Loucy (cell line): ENCODE measurements at regions not wholly inside any gene's neighbourhood (a gene's known extent, or its start where the extent isn't known, plus 50 kb on each side); places are given as distances from the start of the nearest gene placed in this dataset.

Source experiments
- H2AFZ ChIP-seq: fragments of 200-600 bp; sonication (generic); 2 replicates; pipeline ENCODE4 v1.6.0; 2016; ENCODE audit warnings: antibody characterized with exemption, mild to moderate bottlenecking, low read length, moderate library complexity
- H3F3A ChIP-seq: fragments of 200-600 bp; 2 replicates; pipeline ENCODE4 v1.6.0; 2016; ENCODE audit warnings: antibody characterized with exemption, low read depth, mild to moderate bottlenecking
- H3K27me3 ChIP-seq: fragments of 200-600 bp; sonication (generic); 2 replicates; pipeline ENCODE4 v1.6.1; 2014; ENCODE audit warnings: low read length, mild to moderate bottlenecking; ENCODE audit not compliant: insufficient read depth, poor library complexity, severe bottlenecking
- H3K36me3 ChIP-seq: fragments of 200-600 bp; sonication (generic); 2 replicates; pipeline ENCODE4 v1.6.1; 2016; ENCODE audit warnings: low read length; ENCODE audit not compliant: insufficient read depth
- H3K4me1 ChIP-seq: fragments of 200-600 bp; sonication (generic); 2 replicates; pipeline ENCODE4 v1.5.1; 2014; ENCODE audit warnings: low read length, mild to moderate bottlenecking; ENCODE audit not compliant: insufficient read depth, poor library complexity, severe bottlenecking
- H3K4me2 ChIP-seq: fragments of 200-600 bp; sonication (generic); 2 replicates; pipeline ENCODE4 v1.6.0; 2014; ENCODE audit warnings: antibody characterized with exemption, low read length, low read depth, mild to moderate bottlenecking; ENCODE audit not compliant: poor library complexity, severe bottlenecking
- H3K4me3 ChIP-seq: fragments of 200-600 bp; sonication (generic); 2 replicates; pipeline ENCODE4 v1.5.1; 2014; ENCODE audit warnings: low read length, mild to moderate bottlenecking, mixed read lengths; ENCODE audit not compliant: poor library complexity, severe bottlenecking
- H3K79me2 ChIP-seq: fragments of 200-600 bp; sonication (generic); 2 replicates; pipeline ENCODE4 v1.6.1; 2014; ENCODE audit warnings: low read length; ENCODE audit not compliant: insufficient read depth
- H3K9ac ChIP-seq: fragments of 200-600 bp; sonication (generic); 2 replicates; pipeline ENCODE4 v1.6.0; 2014; ENCODE audit warnings: mild to moderate bottlenecking, low read depth, low read length, moderate library complexity; ENCODE audit not compliant: poor library complexity, severe bottlenecking
- H3K9me2 ChIP-seq: fragments of 200-600 bp; sonication (generic); replicated peaks from 2 replicates; pipeline ENCODE4 v1.6.1; 2016; ENCODE audit warnings: low read depth, low read length, mixed read lengths
- H3K9me3 ChIP-seq: fragments of 200-600 bp; sonication (generic); 2 replicates; pipeline ENCODE4 v1.6.1; 2014; ENCODE audit warnings: mild to moderate bottlenecking, antibody characterized with exemption, low read length, low read depth; ENCODE audit not compliant: insufficient read depth
- H4K20me1 ChIP-seq: fragments of 200-600 bp; sonication (generic); 2 replicates; pipeline ENCODE4 v1.6.0; 2014; ENCODE audit warnings: antibody characterized with exemption, low read length, mild to moderate bottlenecking; ENCODE audit not compliant: insufficient read depth, poor library complexity, severe bottlenecking
- EZH2phosphoT487 ChIP-seq: fragments of 200-600 bp; IDR thresholded peaks from 2 replicates; pipeline ENCODE4 v1.6.1; 2018; ENCODE audit warnings: antibody characterized with exemption, mild to moderate bottlenecking, moderate library complexity, borderline replicate concordance
- TF ChIP-seq, protein P1 (sequence below): fragments of 200-600 bp; sonication (generic); conservative IDR thresholded peaks from 2 replicates; pipeline ENCODE4 v1.5.1; 2014; ENCODE audit warnings: mild to moderate bottlenecking, antibody characterized with exemption, low read length

DNA sequence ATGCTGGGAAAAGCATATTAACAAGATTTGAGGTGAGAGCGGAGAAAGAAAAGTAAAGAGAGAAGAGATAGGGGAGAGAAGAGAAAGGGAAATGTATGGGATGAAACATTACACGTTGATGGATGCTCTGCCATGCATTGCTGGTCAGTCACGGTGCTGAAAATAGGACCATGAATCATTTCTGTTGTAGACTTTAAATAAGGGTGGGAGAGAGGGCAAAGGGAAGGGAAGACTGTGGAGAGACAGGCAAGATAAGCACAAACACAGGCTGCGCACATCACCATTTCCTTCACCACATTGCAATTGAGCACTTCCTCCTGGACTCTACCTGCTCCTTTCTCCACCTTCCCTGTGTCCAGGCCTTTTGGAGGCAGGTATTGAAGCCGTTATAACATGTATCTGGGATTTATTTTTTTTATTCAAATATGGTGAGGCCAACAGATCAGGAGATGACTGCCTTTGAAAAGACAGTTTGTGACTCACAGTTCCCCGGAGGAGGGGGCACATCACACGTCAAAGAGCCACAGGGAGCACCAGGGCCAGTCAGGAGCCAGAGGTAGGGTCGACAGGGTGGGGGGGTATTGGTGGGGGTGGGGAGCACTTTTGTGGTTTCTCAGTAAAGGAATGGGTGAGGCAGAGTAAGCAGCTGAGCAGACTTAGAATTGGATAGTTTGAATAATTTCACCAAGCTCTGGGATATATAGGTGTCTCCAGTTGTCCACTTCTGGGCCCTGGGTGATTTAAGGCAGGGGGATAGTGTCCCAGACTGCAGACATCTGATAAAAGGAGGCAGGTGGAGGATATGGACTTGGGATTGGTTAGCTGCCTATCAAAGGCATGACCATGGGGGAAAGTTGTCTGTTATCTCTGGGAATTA, 372.8 kb upstream of the ST6GAL2 start:
- no peaks in the 10 kb centered on the region for H3K4me1 ChIP-seq
- H3K36me3 ChIP-seq, result no peaks in the 10 kb centered on the region
- no peaks in the 10 kb centered on the region for H3F3A ChIP-seq
- no peaks in the 10 kb centered on the region for H3K27me3 ChIP-seq
- no peaks in the 10 kb centered on the region for H3K9me2 ChIP-seq
- no peaks in the 10 kb centered on the region for H3K79me2 ChIP-seq
- H3K9me3 ChIP-seq, result no peaks in the 10 kb centered on the region
- H4K20me1 ChIP-seq, result no peaks in the 10 kb centered on the region
- no peak overlapping the region for H3K4me2 ChIP-seq
- no peak overlapping the region for H3K9ac ChIP-seq
- TF ChIP-seq, protein P1, sequence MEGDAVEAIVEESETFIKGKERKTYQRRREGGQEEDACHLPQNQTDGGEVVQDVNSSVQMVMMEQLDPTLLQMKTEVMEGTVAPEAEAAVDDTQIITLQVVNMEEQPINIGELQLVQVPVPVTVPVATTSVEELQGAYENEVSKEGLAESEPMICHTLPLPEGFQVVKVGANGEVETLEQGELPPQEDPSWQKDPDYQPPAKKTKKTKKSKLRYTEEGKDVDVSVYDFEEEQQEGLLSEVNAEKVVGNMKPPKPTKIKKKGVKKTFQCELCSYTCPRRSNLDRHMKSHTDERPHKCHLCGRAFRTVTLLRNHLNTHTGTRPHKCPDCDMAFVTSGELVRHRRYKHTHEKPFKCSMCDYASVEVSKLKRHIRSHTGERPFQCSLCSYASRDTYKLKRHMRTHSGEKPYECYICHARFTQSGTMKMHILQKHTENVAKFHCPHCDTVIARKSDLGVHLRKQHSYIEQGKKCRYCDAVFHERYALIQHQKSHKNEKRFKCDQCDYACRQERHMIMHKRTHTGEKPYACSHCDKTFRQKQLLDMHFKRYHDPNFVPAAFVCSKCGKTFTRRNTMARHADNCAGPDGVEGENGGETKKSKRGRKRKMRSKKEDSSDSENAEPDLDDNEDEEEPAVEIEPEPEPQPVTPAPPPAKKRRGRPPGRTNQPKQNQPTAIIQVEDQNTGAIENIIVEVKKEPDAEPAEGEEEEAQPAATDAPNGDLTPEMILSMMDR, result no peak
- TF ChIP-seq EZH2phosphoT487, result no peak
- H3K4me3 ChIP-seq, result no peak overlapping the region
- H2AFZ ChIP-seq, result no peak overlapping the region

DNA sequence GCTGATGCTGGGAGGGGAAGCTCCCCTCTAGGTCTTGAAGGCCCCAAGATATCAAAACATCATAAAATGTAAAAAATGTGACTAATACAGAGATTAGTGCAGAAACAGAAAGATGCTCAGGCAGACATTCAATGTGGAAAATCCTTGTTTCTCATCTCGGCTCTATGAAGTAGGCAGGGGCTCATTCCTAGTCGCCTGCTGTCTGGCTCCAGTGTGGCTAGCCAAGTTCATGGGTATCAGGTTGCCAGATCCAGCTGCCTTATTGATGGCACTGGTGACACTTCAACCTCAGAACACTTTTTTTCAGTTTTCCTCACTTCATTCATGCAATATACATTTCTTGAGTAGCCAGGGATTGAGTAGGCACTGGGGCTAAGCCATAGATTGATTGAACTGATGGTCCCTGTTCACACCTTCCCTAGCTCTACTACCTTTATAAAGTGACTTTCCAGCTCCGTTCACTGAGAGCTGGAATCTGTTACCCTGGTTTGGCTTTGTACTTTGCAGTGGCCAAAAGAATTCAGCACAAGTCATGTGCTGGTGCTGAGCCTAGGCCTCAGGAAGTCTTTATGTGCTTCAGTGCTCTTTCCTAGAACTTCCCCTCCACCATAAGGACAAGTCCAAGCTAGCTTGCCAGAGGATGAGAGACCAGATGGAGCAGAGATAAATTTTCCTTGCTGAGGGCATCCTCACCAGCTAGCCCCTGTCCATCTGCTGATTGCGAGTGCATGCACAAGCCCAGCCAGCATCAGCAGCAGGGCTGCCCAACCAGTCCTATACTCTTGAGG, 373.6 kb upstream of the ST6GAL2 start:
- H2AFZ ChIP-seq, result no peak overlapping the region
- no peaks in the 10 kb centered on the region for H3K36me3 ChIP-seq
- no peak overlapping the region for H3K4me2 ChIP-seq
- TF ChIP-seq, protein P1, result no peak
- TF ChIP-seq EZH2phosphoT487, result no peak
- H3K9me2 ChIP-seq, result no peaks in the 10 kb centered on the region
- no peaks in the 10 kb centered on the region for H3K4me1 ChIP-seq
- no peaks in the 10 kb centered on the region for H3K79me2 ChIP-seq
- no peaks in the 10 kb centered on the region for H3K9me3 ChIP-seq
- H3K4me3 ChIP-seq, result no peak overlapping the region
- H3K27me3 ChIP-seq, result no peaks in the 10 kb centered on the region
- no peak overlapping the region for H3K9ac ChIP-seq
- no peaks in the 10 kb centered on the region for H4K20me1 ChIP-seq
- H3F3A ChIP-seq, result no peaks in the 10 kb centered on the region

DNA sequence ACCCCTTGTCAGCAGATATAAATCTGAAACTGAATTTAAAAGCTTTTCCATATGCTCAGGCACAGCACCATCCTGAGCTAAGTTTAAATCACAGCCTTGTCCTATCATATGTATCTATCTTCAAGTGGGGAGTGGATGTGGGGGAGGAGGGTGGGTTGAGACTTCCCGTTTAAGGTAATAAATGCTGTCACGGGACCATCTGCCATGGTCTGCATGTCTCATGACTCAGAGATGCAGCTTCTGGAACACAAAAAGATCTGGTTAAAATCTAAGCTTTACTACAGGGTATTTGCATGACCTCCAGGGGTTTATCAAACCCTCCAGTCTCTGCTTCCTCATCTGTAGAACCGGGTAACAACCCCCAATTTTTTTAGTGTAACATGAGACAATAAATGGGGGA, 377.7 kb upstream of the ST6GAL2 start:
- Histone ChIP-seq H4K20me1 (no peaks in the 10 kb centered on the region), H2AFZ (no peak overlapping the region), H3K4me1 (no peaks in the 10 kb centered on the region), H3K9me3 (no peaks in the 10 kb centered on the region), H3K4me3 (no peak overlapping the region), H3K9me2 (no peaks in the 10 kb centered on the region), H3K4me2 (no peak overlapping the region), H3K9ac (no peak overlapping the region), H3F3A (no peaks in the 10 kb centered on the region), H3K27me3 (no peaks in the 10 kb centered on the region), H3K79me2 (no peaks in the 10 kb centered on the region), H3K36me3 (no peaks in the 10 kb centered on the region)
- no peak for TF ChIP-seq EZH2phosphoT487
- TF ChIP-seq, protein P1, result no peak
